HepG2 (cell line): ENCODE measurements at regions not wholly inside any gene's neighbourhood (a gene's known extent, or its start where the extent isn't known, plus 50 kb on each side); places are given as distances from the start of the nearest gene placed in this dataset.

ENCODE experiments used
- ATAC-seq: fragments of 200-7000 bp; cut with Tn5 transposase; 3 replicates; pipeline ENCODE4 v1.9.1; 2020; ENCODE audit warnings: mild to moderate bottlenecking, moderate library complexity
- BruUV-seq: library from RNA; stranded (reverse); fragments of 400-500 nt; replicated peaks from 2 replicates; lab custom pipeline; 2021; lab: Mats Ljungman, UMichigan
- CTCF ChIA-PET: fragments of 300-600 bp; formaldehyde crosslinking; extraction: SDS; loops from one replicate; lab custom pipeline; 2021; ENCODE audit warnings: low total read pairs, inconsistent platforms, low intra/inter-chr PET ratio; lab: Yijun Ruan, JAX
- POLR2A ChIA-PET: fragments of 350-600 bp; sonication (Branson Sonifier 250); formaldehyde crosslinking; loops from one replicate; lab custom pipeline; 2020; ENCODE audit warnings: antibody characterized with exemption, inconsistent platforms; lab: Yijun Ruan, JAX
- DNase-seq: peaks from one replicate; pipeline ENCODE4 v3.0.0-alpha.2; 2015; ENCODE audit warnings: low spot score
- FAIRE-seq: peaks from 3 replicates; lab custom pipeline; 2011; peaks lifted over from hg19 to GRCh38; lab: Jason Lieb, UNC
- H2AFZ ChIP-seq: one replicate; pipeline ENCODE4 v1.6.1; 2011; ENCODE audit warnings: low read length, inconsistent platforms
- H3K27ac ChIP-seq: fragments of 300-600 bp; 3 replicates; pipeline ENCODE4 v1.8.0; 2011; ENCODE audit warnings: mixed run types, mild to moderate bottlenecking, mixed read lengths, low read length, inconsistent platforms; ENCODE audit not compliant: insufficient read depth; ENCODE audit errors: extremely low read length
- H3K27me3 ChIP-seq, 2 experiments: fragments of 200-600 bp in 1 of 2; 2 replicates in 1 of 2; 3 replicates in 1 of 2; pipeline versions ENCODE4 v1.6.0 to v1.8.0; 2011; ENCODE audit warnings: low read length in 2 of 2, mild to moderate bottlenecking in 2 of 2, moderate library complexity in 2 of 2, inconsistent platforms in 1 of 2; ENCODE audit not compliant: insufficient read depth in 2 of 2, control insufficient read depth in 1 of 2
- H3K36me3 ChIP-seq, 2 experiments: fragments of 200-600 bp in 1 of 2; replicated peaks in 1 of 2; 2 replicates in 1 of 2; 3 replicates in 1 of 2; pipeline versions ENCODE4 v1.5.1 to v1.8.0; 2011; ENCODE audit warnings: low read length in 2 of 2, inconsistent platforms in 1 of 2; ENCODE audit not compliant: insufficient read depth in 2 of 2, control insufficient read depth in 1 of 2
- H3K4me1 ChIP-seq: 2 replicates; pipeline ENCODE4 v1.5.1; 2012; ENCODE audit warnings: low read length, inconsistent platforms; ENCODE audit not compliant: insufficient read depth
- H3K4me2 ChIP-seq: 2 replicates; pipeline ENCODE4 v1.6.0; 2011; ENCODE audit warnings: low read depth, low read length, inconsistent platforms
- H3K4me3 ChIP-seq, 3 experiments: fragments of 200-600 bp in 1 of 3; sonication (generic), shearing (Covaris generic) in 1 of 3; replicated peaks in 1 of 3; 2 replicates each; pipeline ENCODE4 v1.5.1; 2011 to 2016; ENCODE audit warnings: low read length in 3 of 3, inconsistent platforms in 2 of 3, low read depth in 2 of 3, mild to moderate bottlenecking in 2 of 3, control low read depth in 1 of 3, mixed read lengths in 1 of 3; ENCODE audit not compliant: insufficient read depth in 1 of 3
- H3K79me2 ChIP-seq: one replicate; pipeline ENCODE4 v1.6.1; 2011; ENCODE audit warnings: low read length, inconsistent platforms; ENCODE audit not compliant: insufficient read depth
- H3K9ac ChIP-seq: 2 replicates; pipeline ENCODE4 v1.6.0; 2011; ENCODE audit warnings: mild to moderate bottlenecking, low read depth, low read length, inconsistent platforms; ENCODE audit not compliant: insufficient read depth
- H3K9me3 ChIP-seq: 2 replicates; pipeline ENCODE4 v1.5.1; 2012; ENCODE audit warnings: mild to moderate bottlenecking, low read length
- H4K20me1 ChIP-seq: 2 replicates; pipeline ENCODE4 v1.6.0; 2011; ENCODE audit warnings: inconsistent platforms, mild to moderate bottlenecking, low read length, moderate library complexity; ENCODE audit not compliant: insufficient read depth
- IKZF1 ChIP-seq: fragments of 450-650 bp; IDR thresholded peaks from 2 replicates; pipeline ENCODE4 v1.7.1; 2016
- MNT ChIP-seq: fragments of 450-650 bp; IDR thresholded peaks from 2 replicates; pipeline ENCODE4 v1.6.1; 2016
- MXD4 ChIP-seq: IDR thresholded peaks from 2 replicates; pipeline ENCODE4 v1.6.1; 2016; ENCODE audit warnings: mild to moderate bottlenecking, missing biosample characterization, missing genetic modification reagents
- RERE ChIP-seq: IDR thresholded peaks from 2 replicates; pipeline ENCODE4 v1.6.1; 2016; ENCODE audit warnings: low read depth, missing genetic modification reagents, missing compliant biosample characterization
- SETDB1 ChIP-seq: sonication (generic); formaldehyde crosslinking; IDR thresholded peaks from 2 replicates; pipeline ENCODE4 v1.5.1; 2020; ENCODE audit warnings: missing genetic modification reagents, mild to moderate bottlenecking, borderline replicate concordance
- ZBTB20 ChIP-seq: sonication (generic); formaldehyde crosslinking; IDR thresholded peaks from 2 replicates; pipeline ENCODE4 v1.8.1; 2023; ENCODE audit warnings: missing genetic modification reagents, low read depth, mild to moderate bottlenecking, borderline replicate concordance
- ZNF747 ChIP-seq: sonication (generic); formaldehyde crosslinking; IDR thresholded peaks from 2 replicates; pipeline ENCODE4 v1.8.1; 2023; ENCODE audit warnings: missing genetic modification reagents, mild to moderate bottlenecking, borderline replicate concordance
- ZSCAN12 ChIP-seq: sonication (generic); formaldehyde crosslinking; IDR thresholded peaks from 2 replicates; pipeline ENCODE4 v1.9.0; 2021; ENCODE audit warnings: mild to moderate bottlenecking, missing genetic modification reagents
- WGBS: methylation state at CpG from one replicate; pipeline ENCODE4 v1.1.6; 2017; ENCODE audit warnings: low lambda C conversion rate; 5-methylcytosine and 5-hydroxymethylcytosine counted together
- in situ Hi-C: cut with HindIII; loops from 2 replicates; pipeline ENCODE4 v1.10.0; 2017; ENCODE audit warnings: low pct_unique_long_range_greater_than_20kb; ENCODE audit not compliant: extremely low pct_ligation_motif_present
- intact Hi-C: fragments of 100-400 bp; cut with micrococcal nuclease; formaldehyde crosslinking; loops from one replicate; pipeline ENCODE4 v1.10.0; 2022; ENCODE audit not compliant: unreplicated experiment
- TF ChIP-seq, protein P1 (sequence below): sonication (generic); formaldehyde crosslinking; conservative IDR thresholded peaks from 2 replicates; pipeline ENCODE4 v1.8.1; 2023; ENCODE audit warnings: missing genetic modification reagents

DNA sequence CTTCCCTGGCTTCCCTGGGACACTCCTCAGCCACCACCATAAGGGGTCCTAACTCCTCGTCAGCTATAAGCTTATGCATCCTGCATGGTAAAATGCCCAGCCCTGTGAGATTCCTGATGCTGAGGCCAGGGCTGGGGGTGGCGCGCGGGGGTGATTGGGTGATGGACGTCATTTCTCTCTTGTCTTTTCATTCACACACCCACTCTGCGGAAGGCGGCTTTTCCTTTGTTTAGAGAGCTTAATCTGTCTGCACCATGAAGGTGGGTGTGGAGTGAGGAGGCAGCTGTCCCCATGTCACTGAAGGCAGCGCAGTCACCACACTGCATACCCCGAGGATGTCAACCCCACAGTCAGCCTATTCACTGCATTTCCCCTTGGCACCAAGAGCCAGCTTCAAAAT, 110.0 kb upstream of the NSMCE3 start:
- H3K36me3 ChIP-seq = no peaks in the 10 kb centered on the region
- no peaks in the 10 kb centered on the region for H3K9me3 ChIP-seq
- 55% methylated on average over 9 of the region's 9 CpGs for WGBS
- H3K4me1 ChIP-seq = no peaks in the 10 kb centered on the region
- no peaks in the 10 kb centered on the region for H3K79me2 ChIP-seq
- ChIA-PET POLR2A (no interaction called here), CTCF (no interaction called here)
- no peak overlapping the region for H3K27ac ChIP-seq
- in situ Hi-C loops = no loop called here
- H4K20me1 ChIP-seq = no peaks in the 10 kb centered on the region
- intact Hi-C loops = no loop called here
- no peak overlapping the region for H3K4me3 ChIP-seq
- H3K9ac ChIP-seq = no peak overlapping the region
- no peak overlapping the region for H3K4me2 ChIP-seq
- ATAC-seq (no peak), DNase-seq (no peak), FAIRE-seq (no peak)
- H2AFZ ChIP-seq = no peak overlapping the region
- TF ChIP-seq ZSCAN12 (CRISPR knock-in tag) = no peak
- TF ChIP-seq ZBTB20 (CRISPR knock-in tag) = no peak
- TF ChIP-seq IKZF1 = no peak
- TF ChIP-seq MNT = no peak
- TF ChIP-seq ZNF747 (CRISPR knock-in tag) = no peak
- TF ChIP-seq, protein P1, sequence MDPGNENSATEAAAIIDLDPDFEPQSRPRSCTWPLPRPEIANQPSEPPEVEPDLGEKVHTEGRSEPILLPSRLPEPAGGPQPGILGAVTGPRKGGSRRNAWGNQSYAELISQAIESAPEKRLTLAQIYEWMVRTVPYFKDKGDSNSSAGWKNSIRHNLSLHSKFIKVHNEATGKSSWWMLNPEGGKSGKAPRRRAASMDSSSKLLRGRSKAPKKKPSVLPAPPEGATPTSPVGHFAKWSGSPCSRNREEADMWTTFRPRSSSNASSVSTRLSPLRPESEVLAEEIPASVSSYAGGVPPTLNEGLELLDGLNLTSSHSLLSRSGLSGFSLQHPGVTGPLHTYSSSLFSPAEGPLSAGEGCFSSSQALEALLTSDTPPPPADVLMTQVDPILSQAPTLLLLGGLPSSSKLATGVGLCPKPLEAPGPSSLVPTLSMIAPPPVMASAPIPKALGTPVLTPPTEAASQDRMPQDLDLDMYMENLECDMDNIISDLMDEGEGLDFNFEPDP (CRISPR knock-in tag) = no peak
- TF ChIP-seq MXD4 = no peak
- no peak for TF ChIP-seq SETDB1 (CRISPR knock-in tag)
- no peak for TF ChIP-seq RERE
- H3K27me3 ChIP-seq = peaks cover 0 to 20% of the 10 kb centered on the region in 2 experiments; a peak in 1 of 5 replicates
- no TSS peak for BruUV-seq
